ENCODE measurements at regions not wholly inside any gene's neighbourhood (a gene's known extent, or its start where the extent isn't known, plus 50 kb on each side); places are given as distances from the start of the nearest gene placed in this dataset.

DNA sequence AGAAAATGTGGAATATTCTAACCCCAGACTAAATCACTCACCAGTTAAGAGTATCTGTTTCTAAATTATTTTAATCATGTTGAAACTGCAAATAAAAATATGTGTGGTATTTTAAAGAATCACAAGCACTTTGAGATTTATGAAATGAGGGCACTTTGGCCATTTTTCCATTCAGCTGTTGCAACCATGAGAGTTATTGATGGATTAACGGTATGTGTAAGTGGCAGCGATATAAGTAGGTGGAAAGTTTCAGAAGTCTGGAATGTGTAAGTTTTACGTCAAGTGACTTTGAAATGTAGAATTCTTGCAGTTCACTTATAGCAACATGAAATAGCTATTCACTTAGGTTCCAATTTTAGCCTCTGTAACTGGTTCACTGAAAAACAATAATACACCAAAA lies 905.1 kb upstream of the SLIT2 start:
- no peak for DNase-seq (ENCODE audit: low read depth)

DNA sequence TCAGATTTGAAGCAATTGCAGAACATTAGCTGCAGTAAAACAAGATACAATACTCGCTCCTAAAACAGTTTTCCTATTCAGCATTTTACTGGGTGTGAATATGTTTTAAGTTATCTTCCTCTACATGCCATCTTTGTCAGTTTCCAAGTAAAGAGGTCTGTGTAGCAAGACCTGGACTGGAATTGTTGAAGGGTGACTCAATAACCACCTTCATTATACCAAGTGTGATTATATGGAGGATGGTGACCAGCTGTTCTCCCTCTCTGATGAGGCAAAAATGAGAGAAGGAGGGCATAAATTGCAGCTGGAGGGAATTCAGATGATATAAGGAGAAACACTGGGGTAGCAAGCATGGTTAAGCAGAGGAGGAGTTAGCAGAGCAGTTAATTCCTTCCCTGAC lies 922.1 kb upstream of the SLIT2 start:
- peak; percentile 10 for DNase-seq (ENCODE audit: low read depth)

DNA sequence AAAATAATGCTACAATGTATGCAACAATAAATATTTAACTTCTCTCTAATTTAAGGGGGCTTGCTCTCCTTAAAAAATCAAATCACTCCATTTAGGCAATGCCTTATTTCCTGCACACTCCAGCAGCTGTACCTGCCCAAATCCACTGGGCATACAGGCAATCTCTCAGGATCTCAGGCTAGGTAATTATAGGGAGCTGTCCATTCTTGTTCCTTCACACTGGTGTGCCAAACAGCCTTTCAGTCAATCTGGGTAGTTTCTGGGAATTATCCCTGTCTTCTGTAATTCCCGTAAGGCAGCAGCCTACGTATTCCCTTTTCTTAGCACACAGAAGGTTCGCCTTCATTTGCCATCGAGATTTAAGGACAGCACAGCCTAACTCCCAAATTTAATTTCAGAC lies 922.6 kb upstream of the SLIT2 start:
- DNase-seq (ENCODE audit: low read depth) = no peak

- no peak for DNase-seq (ENCODE audit: low read depth)
Observed at GRCh38 chr4:19327364-19327763, 924.3 kb upstream of the SLIT2 start.

GRCh38 chr4:19324184-19324583 lies 927.5 kb upstream of the SLIT2 start:
- DNase-seq (ENCODE audit: low read depth) = no peak

DNA sequence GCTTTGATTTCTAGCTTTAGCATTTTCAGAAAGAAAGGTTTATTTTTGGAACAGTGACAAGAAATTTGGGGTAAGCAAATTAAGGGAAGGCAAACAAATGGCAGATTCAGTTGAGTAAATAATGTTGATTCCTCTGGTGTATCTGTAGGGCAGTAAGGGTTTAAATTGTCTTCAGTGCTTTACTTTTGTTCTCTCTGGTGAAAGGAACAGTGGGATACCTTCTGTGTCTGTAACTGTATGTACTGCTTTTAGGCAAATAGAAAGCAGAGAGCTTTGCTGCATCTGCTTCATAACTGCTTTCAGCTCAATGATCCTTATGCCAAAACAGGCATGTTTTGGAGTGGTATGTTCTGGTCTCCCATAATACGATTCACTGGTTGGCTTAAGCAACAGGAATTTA lies 932.1 kb upstream of the SLIT2 start:
- no peak for DNase-seq (ENCODE audit: low read depth)

- no peak for DNase-seq (ENCODE audit: low read depth)
Observed at GRCh38 chr4:19317377-19317776, 934.3 kb upstream of the SLIT2 start.

GRCh38 chr4:19314116-19314515 lies 937.6 kb upstream of the SLIT2 start:
- DNase-seq (ENCODE audit: low read depth) = no peak

DNA sequence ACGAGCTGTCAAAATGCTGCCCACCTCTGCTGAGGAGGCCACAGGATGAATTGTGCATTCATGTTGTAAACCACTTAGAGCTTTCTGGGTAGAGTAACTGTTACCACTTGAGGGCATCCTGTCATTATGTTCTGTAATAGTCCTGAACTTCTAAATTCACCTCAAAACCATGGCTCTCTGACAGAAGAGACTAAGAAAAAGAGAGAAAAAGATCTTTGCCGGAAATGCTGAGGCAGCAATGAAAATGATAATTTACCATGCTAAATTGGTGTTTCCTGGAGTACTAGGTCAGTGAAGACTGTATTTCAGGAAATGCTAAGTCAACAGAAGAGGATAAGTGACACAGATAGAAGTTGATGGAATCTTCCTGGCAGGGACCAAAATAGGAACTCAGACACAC lies 942.3 kb upstream of the SLIT2 start:
- DNase-seq (ENCODE audit: low read depth) = peak; percentile 7

GRCh38 chr4:19304028-19304427 lies 947.7 kb upstream of the SLIT2 start:
- DNase-seq (ENCODE audit: low read depth) = no peak

DNA sequence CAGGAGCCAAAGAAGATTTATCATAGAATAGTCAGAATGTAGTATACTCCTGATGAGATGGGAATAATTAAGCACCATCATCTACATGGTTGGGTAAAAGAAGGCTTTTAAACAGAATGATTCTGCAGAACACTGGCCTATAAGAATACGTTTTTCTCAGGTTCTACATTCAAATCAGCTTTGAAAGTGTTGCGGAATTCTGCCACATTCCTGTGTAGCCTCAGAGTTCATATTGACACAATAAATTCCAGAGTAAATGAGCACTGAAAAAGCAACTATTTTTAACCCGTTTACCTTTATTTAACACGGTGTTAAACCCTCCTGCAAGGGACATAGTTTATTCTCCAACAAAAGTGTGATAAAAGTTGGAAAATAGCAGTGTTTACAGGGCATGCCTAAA lies 950.2 kb upstream of the SLIT2 start:
- DNase-seq (ENCODE audit: low read depth) = no peak

DNA sequence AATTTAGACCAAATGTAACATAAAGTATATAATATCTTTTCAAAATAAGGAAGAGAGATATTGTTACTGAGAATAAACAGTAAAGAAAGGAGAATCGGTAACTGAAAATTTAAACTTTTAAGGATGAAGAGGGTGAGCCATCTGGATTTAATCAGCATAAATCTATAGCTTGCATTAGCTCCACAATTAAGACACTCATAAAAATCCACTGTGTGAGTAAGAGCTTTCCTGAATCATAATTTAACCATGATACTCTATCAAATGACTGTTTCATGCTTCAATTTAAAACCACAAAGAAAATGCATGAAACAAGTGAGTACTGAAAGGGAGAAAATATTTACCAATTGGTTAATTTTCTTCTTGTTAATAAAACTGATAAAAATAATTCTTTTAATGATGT lies 951.5 kb upstream of the SLIT2 start:
- DNase-seq (ENCODE audit: low read depth) = no peak

DNA sequence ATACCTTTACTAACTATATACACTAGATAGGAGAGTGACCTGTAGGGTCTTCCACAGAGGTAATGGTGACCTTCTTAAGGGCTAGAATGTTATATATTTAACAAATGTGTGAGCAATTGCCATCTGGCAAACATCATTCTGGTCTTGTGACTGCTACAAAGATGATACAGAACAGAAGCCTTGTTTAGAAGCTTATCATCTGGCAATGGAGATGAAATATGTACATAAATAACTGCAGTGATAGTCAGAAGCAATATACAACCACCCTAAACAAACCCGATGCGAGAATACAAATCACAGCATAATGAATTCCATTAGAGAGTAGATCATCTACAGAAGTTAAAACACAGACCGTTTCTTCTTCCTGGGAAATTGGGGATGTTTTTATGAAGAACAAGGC lies 952.7 kb upstream of the SLIT2 start:
- DNase-seq (ENCODE audit: low read depth) = no peak

DNA sequence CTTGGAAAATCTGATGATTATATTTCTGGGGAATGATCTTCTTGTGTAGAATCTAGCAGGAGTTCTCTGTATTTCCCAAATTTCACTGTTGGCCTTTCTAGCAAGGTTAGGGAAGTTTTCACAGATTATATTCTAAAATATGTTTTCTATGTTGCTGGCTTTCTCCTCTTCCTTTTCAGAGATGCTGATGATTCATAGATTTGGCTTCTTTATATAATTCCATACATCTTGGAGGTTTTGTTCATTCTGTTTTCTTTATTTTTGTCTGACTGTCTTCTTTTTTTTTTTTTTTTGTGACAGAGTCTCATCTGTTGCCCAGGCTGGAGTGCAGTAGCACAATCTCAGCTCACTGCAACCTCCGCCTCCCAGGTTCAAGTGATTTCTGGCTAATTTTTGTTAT lies 957.9 kb upstream of the SLIT2 start:
- DNase-seq (ENCODE audit: low read depth) = no peak

- no peak for DNase-seq (ENCODE audit: low read depth)
Observed at GRCh38 chr4:19293080-19293479, 958.6 kb upstream of the SLIT2 start.

- DNase-seq (ENCODE audit: low read depth) = no peak
Observed at GRCh38 chr4:19286924-19287323, 964.8 kb upstream of the SLIT2 start.

- no peak for DNase-seq (ENCODE audit: low read depth)
Observed at GRCh38 chr4:19285146-19285545, 966.6 kb upstream of the SLIT2 start.

DNA sequence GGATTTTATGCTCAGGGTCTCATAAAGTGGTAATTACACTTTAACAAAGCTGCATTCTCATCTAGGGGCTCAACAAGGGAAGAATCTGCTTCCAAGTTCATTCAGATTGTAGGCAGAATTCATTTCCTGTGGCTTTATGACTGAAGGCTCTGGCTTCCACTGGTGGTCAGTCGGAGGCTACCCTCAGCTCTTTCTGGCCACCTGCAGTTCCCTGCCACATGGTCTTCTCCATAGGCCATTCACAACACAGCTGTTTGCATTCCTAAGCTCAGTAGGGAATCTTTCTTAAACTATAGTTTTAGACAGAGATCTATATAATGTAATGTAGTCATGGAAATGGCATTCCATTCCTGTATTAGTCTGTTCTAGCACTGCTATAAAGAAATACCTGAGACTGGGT lies 973.0 kb upstream of the SLIT2 start:
- DNase-seq (ENCODE audit: low read depth) = no peak

DNA sequence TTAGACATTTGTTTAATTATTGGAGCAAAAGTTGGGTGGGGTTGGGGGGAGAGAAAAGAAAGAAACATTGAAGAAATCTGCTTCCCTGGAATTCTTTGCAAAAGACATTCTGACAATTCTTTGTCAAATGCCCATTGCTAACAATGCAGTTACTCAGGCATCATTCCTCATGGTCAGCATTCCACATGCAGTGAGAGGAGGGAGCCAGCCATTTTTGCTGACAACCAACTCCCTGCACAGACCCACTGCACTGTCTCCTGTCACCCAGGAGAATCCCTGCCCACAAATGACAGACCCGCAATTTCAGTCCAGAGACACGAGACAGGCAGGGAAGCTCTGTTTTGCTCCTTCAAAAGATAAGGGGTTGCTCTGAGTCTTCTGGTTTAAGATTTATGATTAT lies 985.1 kb upstream of the SLIT2 start:
- no peak for DNase-seq (ENCODE audit: low read depth)

GRCh38 chr4:19262467-19262866 lies 989.2 kb upstream of the SLIT2 start:
- DNase-seq (ENCODE audit: low read depth) = no peak

DNA sequence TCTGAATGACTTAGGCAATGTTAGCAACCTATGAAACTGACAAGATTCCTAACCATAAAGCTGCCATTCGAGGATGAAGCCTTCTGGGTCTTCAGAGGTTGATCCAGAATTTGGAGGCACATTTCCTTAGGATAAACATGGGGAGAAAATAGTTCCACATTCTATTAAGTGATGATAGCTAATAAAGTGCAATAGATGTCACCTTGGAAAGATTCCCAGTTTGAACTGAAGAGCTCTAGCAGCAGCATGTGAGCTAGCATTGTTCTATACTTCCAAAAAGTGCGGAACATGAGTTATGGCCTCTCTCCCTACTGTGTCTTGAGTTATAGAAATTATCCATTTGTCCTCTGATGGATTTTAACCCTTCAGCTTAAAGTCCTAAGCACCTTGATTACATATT lies 991.4 kb upstream of the SLIT2 start:
- DNase-seq (ENCODE audit: low read depth) = no peak

DNA sequence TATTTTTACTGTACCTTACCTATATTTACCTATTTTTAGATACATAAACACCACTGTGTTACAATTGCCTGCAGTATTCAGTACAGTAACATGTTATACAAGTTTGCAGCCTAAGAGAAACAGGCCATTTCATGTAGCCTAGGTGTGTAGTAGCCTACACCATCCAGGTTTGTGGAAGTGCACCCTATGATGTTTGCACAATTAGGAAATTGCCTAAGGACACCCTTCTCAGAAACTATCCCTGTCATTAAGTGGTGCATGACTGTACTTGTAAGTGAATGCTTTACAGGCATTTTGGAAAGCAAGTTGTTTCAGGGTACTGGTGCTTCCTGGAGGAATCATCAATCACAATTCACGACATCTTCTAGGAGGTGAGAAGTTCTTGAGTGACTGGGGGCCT lies 991.8 kb upstream of the SLIT2 start:
- DNase-seq (ENCODE audit: low read depth) = no peak

GRCh38 chr4:19256823-19257222 lies 994.9 kb upstream of the SLIT2 start:
- DNase-seq (ENCODE audit: low read depth) = no peak

DNA sequence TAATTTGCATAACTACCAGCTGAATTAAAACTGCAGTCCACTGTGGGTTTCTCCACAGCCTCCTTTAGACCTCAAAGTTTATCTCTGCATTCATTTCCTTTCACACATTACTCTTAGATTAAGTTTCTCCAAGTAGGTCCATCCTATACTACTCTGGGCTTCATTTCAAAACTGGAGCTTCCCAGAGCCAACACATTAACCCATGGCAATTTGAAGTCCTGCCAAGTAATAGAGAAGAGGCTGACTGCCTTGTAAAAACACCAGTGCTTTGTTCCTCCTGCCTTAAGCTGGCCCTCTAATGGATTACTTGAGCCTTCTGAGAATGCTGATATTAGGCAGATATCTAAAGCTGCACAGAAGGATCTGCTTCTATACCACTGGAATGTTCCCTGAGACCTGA lies 997.2 kb upstream of the SLIT2 start:
- no peak for DNase-seq (ENCODE audit: low read depth)

DNA sequence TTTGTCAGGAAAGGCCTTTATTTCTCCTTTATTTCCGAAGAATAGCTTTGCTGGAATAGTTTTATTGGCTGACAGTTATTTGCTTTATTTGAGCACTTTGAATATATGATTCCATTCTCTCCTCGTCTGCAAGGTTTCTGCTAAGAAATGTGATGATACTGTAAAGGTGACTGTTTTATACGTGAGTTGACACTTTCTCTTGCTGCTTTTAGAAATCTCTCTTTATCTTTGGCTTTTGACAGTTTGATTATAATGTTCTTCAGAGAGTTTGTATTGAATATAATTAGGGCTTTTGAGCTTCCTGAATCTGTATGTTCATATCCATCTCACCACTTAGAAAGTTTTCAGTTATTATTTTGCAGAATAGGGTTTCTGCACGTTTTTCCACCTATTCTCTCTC lies 1003.7 kb upstream of the SLIT2 start:
- no peak for DNase-seq (ENCODE audit: low read depth)

Measured in Daoy (cell line).